Lower leg skin (tissue), 4 donors: ENCODE measurements at regions not wholly inside any gene's neighbourhood (a gene's known extent, or its start where the extent isn't known, plus 50 kb on each side); places are given as distances from the start of the nearest gene placed in this dataset.

Experiments used
- DNase-seq, 2 donors: peaks; one replicate each; pipeline ENCODE4 v3.0.0-alpha.2; 2019; ENCODE audit warnings: low spot score in 2 of 2
- H3K4me3 ChIP-seq: fragments of 200-600 bp; sonication (generic); 2 replicates; pipeline ENCODE4 v1.5.1; 2017; ENCODE audit warnings: mild to moderate bottlenecking, low read depth; ENCODE audit not compliant: poor library complexity, severe bottlenecking
- POLR2A ChIP-seq, 2 donors: fragments of 450-650 bp; IDR thresholded peaks; one replicate each; pipeline ENCODE4 v1.6.1; 2016 to 2017; ENCODE audit warnings: antibody characterized with exemption in 2 of 2, mild to moderate bottlenecking in 1 of 2, moderate library complexity in 1 of 2
- WGBS, 2 donors: methylation state at CpG; one replicate each; pipeline ENCODE4 v1.1.5; 2018; 5-methylcytosine and 5-hydroxymethylcytosine counted together
- intact Hi-C: fragments of 100-400 bp; cut with DNase I; formaldehyde crosslinking; loops from one replicate; pipeline ENCODE4 v1.15.0; 2023; ENCODE audit warnings: low total_unique reads
- TF ChIP-seq, protein P1 (sequence below), 3 donors: fragments of 450-650 bp; IDR thresholded peaks; one replicate each; pipeline ENCODE4 v1.5.1; 2016; ENCODE audit warnings: antibody characterized with exemption in 3 of 3, mild to moderate bottlenecking in 3 of 3, moderate library complexity in 2 of 3

DNA sequence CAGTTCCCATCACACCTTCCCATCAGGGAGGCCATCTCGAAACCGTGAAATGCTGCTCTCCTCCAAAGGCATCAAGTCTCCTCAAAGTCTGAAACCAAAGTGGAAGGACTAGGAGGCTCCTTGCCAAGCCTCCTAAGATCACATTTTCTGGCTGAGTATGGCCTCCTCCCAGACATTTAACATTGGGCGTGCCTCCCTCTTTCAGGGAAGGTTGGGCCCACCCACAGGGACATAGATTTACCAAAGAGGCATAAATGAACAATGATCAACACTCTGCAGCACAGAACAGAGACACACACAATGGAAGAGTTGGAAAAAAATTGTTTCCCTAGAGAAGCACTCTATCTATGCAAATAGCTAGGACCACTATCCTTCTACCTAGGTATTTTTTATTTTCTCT is 381.8 kb downstream of the MAFB start:
- TF ChIP-seq, protein P1, sequence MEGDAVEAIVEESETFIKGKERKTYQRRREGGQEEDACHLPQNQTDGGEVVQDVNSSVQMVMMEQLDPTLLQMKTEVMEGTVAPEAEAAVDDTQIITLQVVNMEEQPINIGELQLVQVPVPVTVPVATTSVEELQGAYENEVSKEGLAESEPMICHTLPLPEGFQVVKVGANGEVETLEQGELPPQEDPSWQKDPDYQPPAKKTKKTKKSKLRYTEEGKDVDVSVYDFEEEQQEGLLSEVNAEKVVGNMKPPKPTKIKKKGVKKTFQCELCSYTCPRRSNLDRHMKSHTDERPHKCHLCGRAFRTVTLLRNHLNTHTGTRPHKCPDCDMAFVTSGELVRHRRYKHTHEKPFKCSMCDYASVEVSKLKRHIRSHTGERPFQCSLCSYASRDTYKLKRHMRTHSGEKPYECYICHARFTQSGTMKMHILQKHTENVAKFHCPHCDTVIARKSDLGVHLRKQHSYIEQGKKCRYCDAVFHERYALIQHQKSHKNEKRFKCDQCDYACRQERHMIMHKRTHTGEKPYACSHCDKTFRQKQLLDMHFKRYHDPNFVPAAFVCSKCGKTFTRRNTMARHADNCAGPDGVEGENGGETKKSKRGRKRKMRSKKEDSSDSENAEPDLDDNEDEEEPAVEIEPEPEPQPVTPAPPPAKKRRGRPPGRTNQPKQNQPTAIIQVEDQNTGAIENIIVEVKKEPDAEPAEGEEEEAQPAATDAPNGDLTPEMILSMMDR (IDR thresholded peaks at IDR 0.05) = no peak
- TF ChIP-seq POLR2A (IDR thresholded peaks at IDR 0.05) = no peak
- intact Hi-C loops = no loop called here
- no peak overlapping the region for H3K4me3 ChIP-seq
- 44 to 62% methylated on average over 3 of the region's 3 CpGs for WGBS, 2 donors
- DNase-seq = no peak

DNA sequence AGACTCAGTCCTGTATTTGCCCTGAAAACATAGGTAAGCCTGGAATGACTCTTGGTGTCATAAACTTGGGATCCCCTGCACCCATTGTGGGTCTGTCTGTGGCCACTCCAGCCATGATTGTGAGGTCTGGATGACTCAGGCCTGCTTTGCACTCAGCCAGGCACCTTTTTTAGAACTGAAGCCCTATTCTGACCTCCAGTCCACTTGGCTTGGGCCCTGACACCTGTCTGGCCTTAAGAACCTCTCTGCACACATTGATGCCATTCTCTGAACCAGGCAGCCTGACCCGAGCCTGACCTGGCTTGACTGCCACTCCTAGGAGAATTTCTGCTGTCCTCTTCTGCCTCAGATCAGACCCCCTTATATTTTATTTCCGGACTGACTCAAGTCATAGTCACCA is 383.7 kb downstream of the MAFB start:
- DNase-seq = no peak
- WGBS, 2 donors = 88 to 89% methylated on average over 2 of the region's 2 CpGs
- no peak overlapping the region for H3K4me3 ChIP-seq
- intact Hi-C loops = no loop called here
- no peak for TF ChIP-seq POLR2A (IDR thresholded peaks at IDR 0.05)

- intact Hi-C loops = no loop called here
- no peak for TF ChIP-seq POLR2A (IDR thresholded peaks at IDR 0.05)
- TF ChIP-seq, protein P1 (IDR thresholded peaks at IDR 0.05) = no peak
- no peak for DNase-seq
- no peak overlapping the region for H3K4me3 ChIP-seq
- WGBS, 2 donors = 89 to 92% methylated on average over 5 of the region's 5 CpGs
Measured at GRCh38 chr20:40304119-40304613, 384.9 kb downstream of the MAFB start.

GRCh38 chr20:40294747-40295146 is 394.3 kb downstream of the MAFB start:
- TF ChIP-seq, protein P1 (IDR thresholded peaks at IDR 0.05) = no peak
- no peak for TF ChIP-seq POLR2A (IDR thresholded peaks at IDR 0.05)
- 74 to 80% methylated on average over 1 of the region's 1 CpG for WGBS, 2 donors
- intact Hi-C loops = no loop called here

GRCh38 chr20:40294175-40294574 is 394.9 kb downstream of the MAFB start:
- intact Hi-C loops = no loop called here
- DNase-seq = no peak
- TF ChIP-seq POLR2A (IDR thresholded peaks at IDR 0.05) = no peak
- TF ChIP-seq, protein P1 (IDR thresholded peaks at IDR 0.05) = no peak
- H3K4me3 ChIP-seq = no peak overlapping the region
- WGBS, 2 donors = 51 to 65% methylated on average over 6 of the region's 6 CpGs

More at GRCh38 chr20:40294747-40295146, 394.3 kb downstream of the MAFB start:
- no peak for DNase-seq
- H3K4me3 ChIP-seq = no peak overlapping the region

DNA sequence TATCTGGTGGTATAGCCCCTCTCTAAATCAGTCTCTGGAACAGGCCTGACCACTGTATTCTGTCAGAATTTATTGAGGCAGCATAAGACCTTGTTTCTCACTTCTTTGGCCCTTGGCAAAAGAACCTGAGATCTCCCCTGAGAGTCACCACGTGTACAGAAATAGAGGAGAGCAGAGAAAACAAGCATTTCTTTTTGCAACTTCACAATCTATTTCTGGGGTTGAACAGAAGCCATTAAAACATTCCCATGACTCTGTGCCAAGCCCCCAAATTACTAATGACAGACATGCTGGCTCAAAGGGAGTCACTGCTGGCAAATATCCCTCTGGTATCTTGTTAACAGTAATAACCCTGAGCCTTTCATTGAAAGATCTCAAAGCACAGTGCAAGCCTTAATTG is 395.3 kb downstream of the MAFB start:
- H3K4me3 ChIP-seq = no peak overlapping the region
- WGBS, 2 donors = 36 to 41% methylated on average over 1 of the region's 1 CpG
- intact Hi-C loops = no loop called here
- TF ChIP-seq, protein P1 (IDR thresholded peaks at IDR 0.05) = no peak
- peak in 1 of 2 donors; percentile 59 for DNase-seq
